GM19035 (cell line): ENCODE measurements at regions not wholly inside any gene's neighbourhood (a gene's known extent, or its start where the extent isn't known, plus 50 kb on each side); places are given as distances from the start of the nearest gene placed in this dataset.
"Not testable (repeated sequence)": the region's sequence is repeated elsewhere in the genome, so short reads cannot be mapped to it uniquely, and the experiment has no call there.

ENCODE experiments used
- ATAC-seq: cut with Tn5 transposase; IDR thresholded peaks from one replicate; pipeline ENCODE4 v1.9.1; 2021; ENCODE audit not compliant: unreplicated experiment

GRCh38 chr15:38002883-38003477 lies 68.5 kb downstream of the TMCO5A start:
- ATAC-seq = peak; percentile 88

GRCh38 chr15:38004218-38004861 lies 69.9 kb downstream of the TMCO5A start:
- no peak for ATAC-seq

DNA sequence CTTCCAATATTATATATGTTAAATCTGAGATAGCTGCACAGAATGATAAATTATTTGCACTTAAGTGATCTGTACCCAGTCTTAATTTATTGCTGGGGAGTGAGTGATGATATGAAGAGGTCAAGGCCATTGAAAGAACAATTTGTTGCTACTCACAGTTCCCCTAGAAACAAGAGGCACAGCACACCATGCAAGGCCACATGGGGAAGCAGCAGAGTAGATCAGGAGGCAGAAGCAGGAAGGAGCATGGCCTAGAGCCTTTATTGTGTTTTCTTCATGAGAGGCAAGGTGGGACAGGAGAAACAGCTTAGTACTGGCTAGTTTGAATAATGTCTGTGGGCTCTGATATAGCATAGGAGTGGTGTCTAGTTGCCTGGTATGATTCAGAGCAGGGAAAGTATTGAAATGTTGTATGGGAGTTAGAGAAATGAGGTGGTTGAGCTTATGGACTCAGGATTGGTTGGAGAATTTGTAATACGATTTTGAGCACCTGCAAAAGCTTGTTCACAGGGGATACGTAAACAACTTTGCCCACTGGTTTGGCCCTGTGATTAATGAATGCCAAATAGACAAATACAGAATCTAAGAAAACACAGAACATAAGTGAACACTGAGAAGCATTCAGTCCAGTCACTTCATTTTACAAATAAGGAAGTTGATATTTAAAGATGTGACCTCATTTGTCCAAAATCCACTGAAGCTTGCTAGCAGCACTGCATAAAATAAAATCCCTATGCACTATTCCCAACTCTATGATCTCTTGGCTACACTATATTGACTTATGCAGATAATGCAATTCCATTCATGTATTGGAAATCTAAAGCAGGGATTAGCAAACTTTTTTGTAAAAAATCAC lies 71.7 kb downstream of the TMCO5A start:
- no peak for ATAC-seq

DNA sequence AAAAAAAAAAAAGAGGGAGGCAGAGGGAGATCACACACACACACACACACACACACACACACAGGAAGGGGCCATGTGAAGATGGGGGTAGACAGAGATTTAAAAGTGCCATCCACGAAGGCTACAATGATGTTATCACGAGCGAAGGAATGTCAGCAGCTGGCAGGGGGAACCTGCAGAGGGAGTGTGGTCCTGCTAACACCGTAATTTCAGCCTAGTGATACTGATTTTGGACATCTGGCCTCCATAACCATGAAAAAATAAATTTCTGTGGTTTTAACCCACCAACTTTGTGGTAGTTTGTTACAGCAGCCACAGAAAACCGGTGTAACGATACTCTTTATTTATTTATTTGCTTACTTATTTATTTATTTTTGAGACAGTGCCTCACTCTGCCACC lies 76.0 kb downstream of the TMCO5A start:
- no peak for ATAC-seq

DNA sequence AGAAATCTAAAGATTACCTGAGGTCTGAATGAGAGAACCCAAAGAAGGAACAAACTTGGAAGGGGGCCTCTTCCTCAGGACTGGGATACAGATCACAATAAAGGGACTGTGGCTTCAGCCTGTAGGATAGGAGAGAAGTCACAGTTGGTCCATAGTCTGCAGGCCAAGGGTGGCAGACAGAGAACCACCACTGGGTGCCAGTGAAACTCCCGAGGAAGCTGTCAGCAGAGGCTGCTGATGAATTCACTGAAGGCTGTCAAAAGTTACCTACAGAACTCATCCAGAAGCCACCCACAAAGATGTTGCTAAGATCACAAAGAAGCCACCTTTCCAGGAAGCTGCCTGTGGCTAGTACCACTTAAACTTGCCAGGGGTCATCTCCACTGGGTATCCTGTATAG lies 78.5 kb downstream of the TMCO5A start:
- no peak for ATAC-seq

DNA sequence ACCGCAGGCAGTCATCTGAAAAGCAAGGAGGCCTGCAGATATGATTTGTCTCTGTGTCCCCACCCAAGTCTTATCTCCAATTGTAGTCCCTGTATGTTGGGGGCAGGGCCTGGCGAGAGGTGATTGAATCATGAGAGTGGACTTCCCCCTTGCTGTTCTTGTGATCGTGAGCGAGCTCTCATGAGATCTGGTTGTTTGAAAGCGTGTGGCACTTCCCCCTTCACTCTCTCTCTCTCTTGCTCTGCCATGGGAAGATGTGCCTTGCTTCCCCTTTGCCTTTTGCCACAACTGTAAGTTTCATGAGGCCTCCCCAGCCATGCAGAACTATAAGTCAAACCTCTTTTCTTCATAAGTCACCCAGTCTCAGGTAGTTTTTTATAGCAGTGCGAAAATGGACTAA lies 83.3 kb downstream of the TMCO5A start:
- ATAC-seq = no peak

GRCh38 chr15:38019066-38019465 lies 84.6 kb downstream of the TMCO5A start:
- no peak for ATAC-seq

GRCh38 chr15:38021259-38021658 lies 86.8 kb downstream of the TMCO5A start:
- no peak for ATAC-seq

GRCh38 chr15:38024293-38025091 lies 90.1 kb downstream of the TMCO5A start:
- no peak for ATAC-seq

GRCh38 chr15:38025656-38026055 lies 91.2 kb downstream of the TMCO5A start:
- not testable (repeated sequence) for ATAC-seq

DNA sequence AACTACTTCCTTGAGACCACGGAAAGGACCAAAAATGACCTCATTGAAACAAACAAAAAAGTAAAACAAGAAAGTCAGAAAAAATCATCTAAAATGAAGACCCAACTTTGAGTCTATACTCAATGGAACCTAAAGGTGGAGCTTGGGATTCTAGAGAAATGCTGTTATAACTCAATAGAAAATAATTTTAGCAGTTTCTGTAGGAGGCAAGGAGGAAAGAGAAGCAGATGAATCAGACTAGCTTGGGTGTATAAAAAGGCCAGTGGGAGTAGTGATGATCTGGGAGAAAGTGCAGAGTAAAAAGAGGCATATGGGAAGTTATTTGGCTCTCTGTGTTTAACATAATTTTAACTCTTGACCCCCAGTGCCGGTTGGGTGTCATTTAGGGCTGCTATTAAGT lies 94.4 kb downstream of the TMCO5A start:
- no peak for ATAC-seq

- ATAC-seq = no peak
These were observed 95.3 kb downstream of the TMCO5A start for GRCh38 chr15:38029736-38030135.

DNA sequence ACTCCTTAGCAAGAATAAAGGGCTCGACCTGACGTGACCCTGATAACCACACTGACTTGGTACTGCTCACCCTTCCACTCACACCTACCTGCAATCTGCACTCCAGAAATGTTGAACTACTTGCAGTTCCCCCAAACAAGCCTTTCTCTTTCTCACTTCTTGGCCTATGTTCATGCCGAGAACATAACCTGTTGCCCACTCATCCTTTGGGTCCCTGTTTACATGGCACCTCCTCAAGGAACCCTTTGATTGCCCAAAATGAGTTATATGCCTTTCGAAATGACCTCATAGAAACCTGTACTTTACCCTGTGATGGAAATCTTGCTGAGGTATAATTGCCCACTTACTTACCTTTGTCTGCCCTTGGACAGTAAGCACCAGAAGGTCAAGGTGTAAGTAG lies 96.2 kb downstream of the TMCO5A start:
- no peak for ATAC-seq

DNA sequence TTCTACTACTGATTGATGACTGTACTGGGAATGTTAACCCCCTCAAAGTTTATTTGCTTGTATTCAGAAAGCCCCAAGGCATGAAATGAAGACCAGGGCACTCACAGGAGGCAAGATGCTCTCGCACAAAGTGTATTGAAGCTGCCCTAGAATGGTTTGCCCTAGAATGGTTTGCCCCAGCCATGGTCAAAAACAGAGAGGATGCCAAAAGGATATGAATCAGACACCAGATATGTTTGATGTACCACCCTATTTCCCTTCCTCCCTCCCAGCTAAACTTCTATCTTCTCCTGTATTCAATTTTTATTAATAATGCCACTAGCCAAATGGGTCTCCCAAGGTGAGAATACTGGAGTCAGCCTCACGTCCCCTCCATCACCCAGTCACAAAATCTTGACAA lies 101.3 kb downstream of the TMCO5A start:
- no peak for ATAC-seq

GRCh38 chr15:38036790-38037338 lies 102.4 kb downstream of the TMCO5A start:
- ATAC-seq = no peak

GRCh38 chr15:38038659-38039442 lies 104.4 kb downstream of the TMCO5A start:
- ATAC-seq = no peak

DNA sequence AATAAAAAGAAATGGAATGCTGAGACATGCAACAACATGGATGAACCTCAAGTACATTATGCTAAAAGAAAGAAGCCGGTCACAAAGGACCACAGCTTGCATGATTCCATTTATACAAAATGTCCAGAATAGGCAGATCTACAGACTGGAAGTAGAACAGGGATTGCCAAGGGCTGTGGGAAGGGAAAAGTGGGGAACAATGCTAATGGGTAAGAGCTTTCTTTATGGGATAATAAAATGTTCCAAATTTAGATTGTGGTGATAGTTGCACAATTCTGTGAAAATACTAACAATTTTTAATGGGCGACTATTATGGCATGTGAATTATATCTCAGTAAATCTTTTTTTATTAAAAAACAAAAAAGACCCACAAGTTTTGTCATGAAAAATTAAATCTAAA lies 106.2 kb downstream of the TMCO5A start:
- ATAC-seq = no peak

DNA sequence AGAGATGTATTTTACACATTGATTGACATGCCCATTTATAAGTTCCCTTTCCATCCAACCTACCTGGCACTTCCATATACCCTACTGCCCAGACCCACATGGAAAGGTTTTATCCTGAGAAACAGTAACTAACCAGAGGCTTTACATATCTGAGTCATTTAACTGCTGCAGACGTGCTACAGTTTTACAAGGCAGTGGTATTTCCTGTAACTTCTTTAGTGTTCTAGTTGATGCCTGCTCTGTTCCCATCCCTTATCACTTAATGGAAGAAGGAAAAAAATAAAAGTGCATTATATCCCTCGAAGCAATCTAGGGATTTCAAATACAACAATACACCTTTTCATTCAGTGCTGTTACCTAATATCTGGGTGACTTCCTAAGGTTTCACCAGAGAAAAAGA lies 107.1 kb downstream of the TMCO5A start:
- no peak for ATAC-seq

DNA sequence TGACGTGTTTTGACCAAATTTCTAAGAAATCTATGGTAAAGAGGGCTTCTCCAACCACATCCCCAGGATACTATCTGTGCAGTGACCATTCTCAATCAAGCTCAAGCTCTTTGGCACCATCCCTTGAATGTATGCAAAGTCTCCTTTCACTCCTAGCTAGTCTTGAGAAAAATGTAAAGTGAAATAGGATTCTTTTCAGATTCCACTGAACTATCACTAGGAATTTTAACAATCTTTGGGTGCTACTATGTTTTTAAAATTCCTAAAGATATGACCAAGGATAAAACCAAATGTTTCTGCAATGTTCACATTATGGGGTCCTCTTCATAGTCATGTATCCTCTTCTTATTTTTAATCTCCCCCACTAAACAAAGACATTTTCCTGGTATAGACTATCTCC lies 107.8 kb downstream of the TMCO5A start:
- ATAC-seq = no peak

- no peak for ATAC-seq
These were observed 108.4 kb downstream of the TMCO5A start for GRCh38 chr15:38042707-38043445.
